Frontal cortex (tissue), 3 donors: ENCODE measurements at regions not wholly inside any gene's neighbourhood (a gene's known extent, or its start where the extent isn't known, plus 50 kb on each side); places are given as distances from the start of the nearest gene placed in this dataset.

Experiments used
- DNase-seq, 2 donors: peaks; one replicate each; pipeline ENCODE4 v3.0.0; 2012; ENCODE audit warnings: low spot score in 2 of 2
- FAIRE-seq: peaks from 2 replicates; lab custom pipeline; 2012; peaks lifted over from hg19 to GRCh38; lab: Jason Lieb, UNC
- donor health status: control.
- donor health status: control.
- donor health status: control.

GRCh38 chr6:22067671-22068070 lies 229.2 kb downstream of the PRL start:
- FAIRE-seq (no peak), DNase-seq (no peak)

GRCh38 chr6:22068561-22069305 lies 228.1 kb downstream of the PRL start:
- FAIRE-seq (no peak), DNase-seq (no peak)

- no peak for DNase-seq
Measured at GRCh38 chr6:22069306-22069800, 227.5 kb downstream of the PRL start.

GRCh38 chr6:22071270-22072041 lies 225.4 kb downstream of the PRL start:
- DNase-seq (peak; percentile 2 to 16), FAIRE-seq (no peak)

More at GRCh38 chr6:22069306-22069800, 227.5 kb downstream of the PRL start:
- no peak for FAIRE-seq

GRCh38 chr6:22072949-22073348 lies 223.9 kb downstream of the PRL start:
- no peak for FAIRE-seq
- DNase-seq: no peak

GRCh38 chr6:22073516-22074198 lies 223.2 kb downstream of the PRL start:
- DNase-seq: no peak
- no peak for FAIRE-seq

- DNase-seq: no peak
- no peak for FAIRE-seq
Measured at GRCh38 chr6:22078288-22078687, 218.5 kb downstream of the PRL start.

- FAIRE-seq (no peak), DNase-seq (no peak)
Measured at GRCh38 chr6:22078802-22079545, 217.9 kb downstream of the PRL start.

- FAIRE-seq (no peak), DNase-seq (no peak)
Measured at GRCh38 chr6:22079783-22080182, 217.1 kb downstream of the PRL start.

- no peak for FAIRE-seq
Measured at GRCh38 chr6:22081709-22082108, 215.1 kb downstream of the PRL start.

GRCh38 chr6:22082218-22082617 lies 214.6 kb downstream of the PRL start:
- no peak for FAIRE-seq
- DNase-seq: no peak

More at GRCh38 chr6:22081709-22082108, 215.1 kb downstream of the PRL start:
- no peak for DNase-seq

GRCh38 chr6:22083119-22083518 lies 213.7 kb downstream of the PRL start:
- no peak for FAIRE-seq

GRCh38 chr6:22087960-22088706 lies 208.7 kb downstream of the PRL start:
- FAIRE-seq: no peak
- no peak for DNase-seq

More at GRCh38 chr6:22083119-22083518, 213.7 kb downstream of the PRL start:
- no peak for DNase-seq

GRCh38 chr6:22091424-22091948 lies 205.3 kb downstream of the PRL start:
- FAIRE-seq (no peak), DNase-seq (no peak)

- FAIRE-seq: no peak
- DNase-seq: no peak
Measured at GRCh38 chr6:22095836-22096235, 201.0 kb downstream of the PRL start.

GRCh38 chr6:22098601-22099031 lies 198.2 kb downstream of the PRL start:
- no peak for FAIRE-seq
- no peak for DNase-seq

GRCh38 chr6:22099231-22099630 lies 197.6 kb downstream of the PRL start:
- no peak for DNase-seq
- FAIRE-seq: no peak

- DNase-seq (no peak), FAIRE-seq (no peak)
Measured at GRCh38 chr6:22099923-22100322, 196.9 kb downstream of the PRL start.

- DNase-seq (no peak), FAIRE-seq (no peak)
Measured at GRCh38 chr6:22101163-22101562, 195.7 kb downstream of the PRL start.
